Stimulated activated CD8-positive, alpha-beta memory T cell treated with anti-CD3 and anti-CD28 coated beads, Interleukin-7, amount 100 ng/mL, for 24 hours (primary cell): ENCODE measurements at regions not wholly inside any gene's neighbourhood (a gene's known extent, or its start where the extent isn't known, plus 50 kb on each side); places are given as distances from the start of the nearest gene placed in this dataset.

Experiments
- DNase-seq: peaks from one replicate; pipeline ENCODE4 v3.0.0-alpha.2; 2020; ENCODE audit warnings: low read depth

- DNase-seq = no peak
These were observed 648.1 kb downstream of the BCL11B start for GRCh38 chr14:98623788-98624415.

GRCh38 chr14:98633380-98633779 is 638.6 kb downstream of the BCL11B start:
- no peak for DNase-seq

DNA sequence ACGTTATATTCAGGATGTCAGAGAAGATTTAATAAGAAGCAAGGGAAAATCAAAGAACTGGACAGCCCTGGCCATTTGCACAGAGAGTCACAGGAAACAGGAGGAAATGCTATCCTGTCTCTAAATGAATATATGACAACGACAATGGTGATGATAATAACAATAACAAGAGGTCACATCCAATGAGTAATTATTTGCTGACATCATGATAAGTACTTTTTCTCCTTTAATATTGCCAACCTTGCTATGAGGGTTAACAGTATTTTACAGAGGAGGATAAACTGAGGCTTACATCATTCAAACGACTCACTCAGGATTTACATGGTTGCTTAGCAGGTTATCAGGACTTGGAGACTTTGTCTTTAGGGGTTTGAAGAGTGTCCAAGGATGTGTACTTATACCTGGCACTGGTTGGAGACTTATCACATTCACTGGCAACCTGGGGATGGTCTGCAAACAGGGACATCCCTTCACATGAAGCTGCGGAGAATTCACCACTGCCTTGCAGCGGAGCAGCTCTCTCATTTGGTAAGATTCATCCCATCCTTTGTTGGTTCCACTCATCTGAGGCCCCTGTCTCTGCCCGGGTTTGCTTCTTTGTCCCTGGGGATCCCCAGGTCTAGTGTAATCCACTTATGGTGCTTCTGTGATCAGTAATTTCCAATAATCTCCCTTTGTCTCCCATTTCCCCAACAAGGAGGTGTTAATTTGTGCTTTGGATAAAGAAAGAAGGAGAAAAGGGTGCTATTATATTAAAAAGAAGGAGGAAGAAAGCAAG is 637.8 kb downstream of the BCL11B start:
- DNase-seq = no peak

DNA sequence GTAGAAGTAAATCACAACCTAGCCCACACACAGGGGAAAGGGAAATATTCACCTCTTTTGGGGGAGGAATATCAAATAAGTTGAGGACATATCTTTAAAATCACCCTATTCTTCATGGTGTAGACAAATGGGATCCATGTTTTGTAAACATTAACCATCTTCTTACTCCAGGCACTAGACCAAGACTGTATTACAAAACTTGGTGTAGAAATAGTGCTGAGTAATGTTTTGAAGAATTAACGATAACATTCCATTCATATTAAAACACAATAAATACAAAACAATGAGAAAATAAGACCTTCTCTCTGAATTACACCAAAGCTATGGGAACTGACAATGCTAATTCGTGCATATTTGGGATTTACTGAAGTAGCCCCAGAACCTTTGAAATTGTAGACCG is 633.6 kb downstream of the BCL11B start:
- DNase-seq = no peak

DNA sequence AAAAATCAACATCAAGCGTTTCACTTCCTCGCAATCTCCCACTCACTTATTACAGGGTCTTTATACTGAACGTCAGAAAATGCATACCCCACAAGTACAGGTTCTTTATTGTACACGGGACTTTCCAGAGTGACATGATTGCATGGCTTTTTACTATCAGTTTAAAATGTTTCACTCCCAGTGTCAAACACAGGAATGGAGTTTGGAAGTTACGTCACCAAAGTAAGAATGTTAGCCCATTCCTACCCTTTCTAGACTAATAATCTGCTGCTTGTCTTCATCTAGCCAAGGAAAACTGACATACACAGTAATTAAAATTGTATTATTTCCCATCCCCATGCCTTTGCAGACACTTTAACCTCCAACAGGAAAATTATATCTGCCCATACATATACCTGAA is 624.2 kb downstream of the BCL11B start:
- no peak for DNase-seq

DNA sequence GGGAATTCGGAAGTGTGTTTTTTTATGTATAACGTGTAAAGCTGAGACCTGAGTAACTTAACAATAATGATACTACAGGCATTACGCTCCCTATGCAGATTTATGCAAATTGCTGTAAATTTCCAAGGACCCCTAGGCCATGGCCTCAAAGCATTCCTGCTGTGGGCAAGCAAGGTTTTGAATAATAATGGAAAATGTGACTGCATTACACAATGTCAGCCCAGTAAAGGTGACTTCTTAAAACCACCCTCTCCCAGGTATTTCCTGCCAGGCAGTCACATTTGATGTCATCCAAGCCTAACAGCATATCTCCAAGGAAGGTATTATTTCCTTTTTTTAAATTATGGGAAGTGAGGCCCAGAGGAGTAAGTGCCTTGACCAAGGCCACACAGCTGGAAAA is 621.0 kb downstream of the BCL11B start:
- DNase-seq = no peak

DNA sequence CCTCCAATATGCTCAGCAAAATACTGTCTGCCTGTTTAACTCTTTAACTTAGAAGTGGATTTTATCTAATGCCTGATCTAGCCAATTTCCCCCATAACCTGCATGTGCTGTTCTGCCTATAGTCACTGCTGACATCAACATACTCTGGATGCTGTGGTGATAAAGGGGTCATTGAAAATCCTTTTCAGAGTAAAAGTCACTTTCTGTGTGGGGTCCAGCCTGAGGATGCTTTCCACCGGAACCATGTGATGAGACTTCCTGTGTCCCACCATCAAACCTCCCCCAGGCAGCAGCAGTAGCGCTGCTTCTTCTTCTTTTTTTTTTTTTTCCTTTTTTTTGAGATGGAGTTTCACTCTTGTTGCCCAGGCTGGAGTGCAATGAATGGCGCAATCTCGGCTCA is 607.0 kb downstream of the BCL11B start:
- DNase-seq = no peak

DNA sequence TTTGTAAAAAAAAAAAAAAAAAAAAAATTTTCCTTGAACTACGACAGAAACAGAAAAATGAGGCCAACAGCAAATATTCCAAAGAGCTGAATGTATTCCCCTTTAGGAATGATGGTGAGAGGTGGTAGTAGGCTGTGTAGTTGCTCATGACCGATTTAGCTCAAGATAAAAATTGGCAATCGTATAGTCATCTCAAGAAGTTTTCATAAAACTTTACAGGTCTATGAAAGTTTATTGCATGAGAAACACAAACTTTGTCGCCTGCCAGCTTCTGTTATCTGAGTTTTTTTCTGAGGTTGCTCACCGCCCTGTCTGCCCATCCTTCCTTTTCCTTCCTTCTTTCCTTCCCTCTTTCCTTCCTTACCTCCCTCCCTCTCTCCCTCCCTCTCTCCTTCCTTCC is 605.5 kb downstream of the BCL11B start:
- DNase-seq = no peak

DNA sequence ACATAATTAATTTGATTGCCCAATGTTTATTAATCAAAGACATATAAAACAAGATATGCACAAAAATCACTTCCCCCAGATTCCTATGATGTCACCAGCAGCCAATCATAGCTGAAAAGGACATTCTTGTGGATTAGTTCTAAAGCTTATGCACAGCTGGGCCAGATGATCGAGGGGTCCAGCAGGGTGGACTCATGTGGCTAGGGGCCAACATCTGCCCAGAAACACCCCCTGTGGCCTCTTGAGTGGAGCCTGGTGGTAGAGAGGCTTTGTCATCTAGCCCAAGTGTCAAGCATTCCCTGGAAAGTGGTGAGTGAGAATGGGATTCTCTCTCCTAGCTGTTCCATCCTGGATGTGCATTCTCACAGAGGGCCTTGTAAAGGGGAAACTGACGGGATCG is 590.0 kb downstream of the BCL11B start:
- DNase-seq = no peak

- no peak for DNase-seq
These were observed 589.3 kb downstream of the BCL11B start for GRCh38 chr14:98682726-98683125.

DNA sequence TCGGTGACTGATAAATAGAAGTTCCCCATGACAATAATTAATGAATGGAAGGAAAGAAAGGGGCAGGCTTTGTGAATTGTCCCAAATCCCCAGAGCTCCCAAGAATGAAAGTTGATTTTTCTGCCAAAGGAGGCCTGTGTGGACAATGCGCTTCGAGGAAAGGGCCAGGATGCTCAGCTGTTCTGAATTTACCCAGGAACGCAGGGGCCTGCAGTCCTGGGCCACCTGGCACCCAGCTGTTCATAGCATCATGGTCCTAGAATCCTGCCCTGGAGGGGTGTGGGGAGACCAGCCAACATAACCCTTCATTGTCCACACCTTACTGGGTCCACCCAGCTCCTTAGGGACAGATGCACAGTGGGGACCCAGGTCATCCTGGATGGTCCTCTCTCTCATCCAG is 587.5 kb downstream of the BCL11B start:
- DNase-seq = no peak

- DNase-seq = no peak
These were observed 586.3 kb downstream of the BCL11B start for GRCh38 chr14:98685725-98686124.

DNA sequence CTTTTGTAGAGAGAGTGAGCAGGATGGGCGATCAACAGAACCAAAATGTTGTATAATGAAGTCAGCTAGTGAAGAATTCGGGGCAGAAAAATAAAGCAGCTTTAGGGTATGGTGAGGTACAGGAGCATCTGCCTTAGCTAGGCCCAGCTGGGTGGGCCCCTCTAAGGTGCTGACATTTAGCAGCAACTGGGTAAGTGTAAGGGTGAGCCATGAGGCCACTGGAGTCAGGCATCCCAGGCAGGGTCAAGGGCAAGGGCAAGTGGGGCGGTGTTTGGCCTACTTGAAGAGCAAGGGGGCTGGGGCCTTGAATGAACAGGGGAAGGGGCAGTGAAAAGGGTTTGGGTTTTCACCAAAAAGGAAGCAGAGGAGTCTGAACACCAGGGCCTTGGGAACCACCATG is 583.6 kb downstream of the BCL11B start:
- no peak for DNase-seq

DNA sequence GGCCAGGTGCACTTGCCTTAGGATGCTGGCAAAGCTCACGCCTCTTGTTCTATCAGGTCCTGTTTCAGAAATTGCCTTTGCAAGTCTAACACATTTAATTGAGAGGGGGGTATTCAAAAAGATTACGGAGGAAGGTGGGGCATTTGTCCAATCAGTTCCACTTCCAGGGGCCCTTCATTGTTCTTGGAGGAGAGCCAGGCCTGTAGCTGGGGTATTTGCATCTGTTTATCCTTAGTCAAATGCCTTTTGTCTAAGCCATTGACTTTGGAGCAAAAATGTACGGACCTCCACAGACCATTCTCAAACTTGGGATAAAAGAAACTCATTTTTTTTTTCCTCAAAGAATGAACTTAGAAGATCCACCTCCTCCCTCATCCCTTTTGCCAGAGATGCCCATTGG is 582.0 kb downstream of the BCL11B start:
- DNase-seq = no peak

DNA sequence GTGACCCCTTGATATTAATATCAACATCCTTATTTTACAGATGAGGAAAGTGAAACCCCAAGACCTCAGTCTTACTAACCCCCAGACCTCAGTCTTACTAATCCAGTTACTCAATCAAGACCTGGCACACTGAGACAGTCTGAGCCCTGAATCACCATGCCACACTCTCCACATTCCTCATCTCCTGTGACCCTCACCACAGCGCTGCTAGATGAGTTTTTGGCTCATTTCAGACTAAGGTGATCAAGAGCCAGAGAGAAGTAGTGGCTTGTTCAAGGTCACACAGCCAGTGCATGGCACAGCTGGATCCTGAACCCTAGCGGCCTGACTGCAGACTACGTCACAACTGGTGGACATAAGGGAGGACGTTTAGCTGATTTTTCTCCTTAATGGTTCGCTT is 579.2 kb downstream of the BCL11B start:
- DNase-seq = no peak

- DNase-seq = no peak
These were observed 577.5 kb downstream of the BCL11B start for GRCh38 chr14:98694541-98694940.

DNA sequence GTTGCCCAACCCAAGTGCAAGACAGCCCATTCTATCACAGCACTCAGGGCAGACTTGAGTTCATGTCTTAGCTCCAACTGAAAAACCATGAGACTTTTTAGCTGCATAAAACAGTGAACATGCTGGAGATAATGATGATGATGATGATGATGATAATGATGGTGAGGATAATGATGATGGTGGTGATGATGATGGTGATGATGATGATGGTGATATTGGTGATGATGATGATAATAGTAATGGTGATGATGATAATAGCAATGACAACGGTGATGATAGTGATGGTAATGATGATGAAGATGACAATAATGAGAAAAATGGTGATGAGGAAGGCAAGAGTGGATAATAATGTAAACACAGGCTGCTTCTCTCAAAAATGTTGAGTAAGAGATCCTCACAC is 576.2 kb downstream of the BCL11B start:
- DNase-seq = no peak

GRCh38 chr14:98698341-98698740 is 573.7 kb downstream of the BCL11B start:
- DNase-seq = no peak

DNA sequence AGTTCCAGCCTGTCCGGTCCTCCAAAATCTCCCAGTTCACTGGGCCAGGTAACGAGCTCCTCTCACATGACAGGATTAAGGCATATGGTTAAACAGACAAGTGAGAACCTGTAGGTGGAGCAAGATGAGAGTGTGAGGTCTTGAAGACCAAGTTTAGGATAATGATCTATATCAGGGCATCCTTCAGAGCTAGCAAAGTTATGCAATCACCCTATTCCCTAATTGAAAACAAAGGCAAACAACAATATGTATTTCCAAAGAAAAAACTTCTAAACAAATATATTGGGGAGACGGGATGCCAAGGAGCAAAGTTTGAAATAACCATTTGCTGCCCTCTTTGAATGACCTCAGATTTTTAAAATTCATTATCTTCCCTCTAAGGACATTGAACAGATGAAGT is 571.2 kb downstream of the BCL11B start:
- DNase-seq = no peak

DNA sequence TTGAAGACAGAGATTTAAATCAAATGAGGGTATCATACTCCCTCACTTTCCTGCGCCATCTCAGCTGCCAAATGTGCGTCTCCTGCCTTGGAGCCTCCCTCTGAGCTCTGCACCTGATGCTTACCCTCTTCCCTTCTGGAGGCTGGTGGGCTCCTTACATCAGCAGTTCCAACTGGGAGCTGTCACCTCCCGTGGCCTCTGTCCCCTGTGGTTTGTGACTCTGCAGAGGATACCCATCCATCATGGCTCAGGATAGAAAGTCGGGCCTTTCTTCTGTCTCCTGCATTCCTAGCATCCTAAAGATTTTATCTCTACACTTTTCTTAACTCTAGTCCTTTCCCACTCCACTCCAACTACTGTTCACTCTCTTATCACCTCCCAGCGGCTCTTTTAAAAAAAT is 570.6 kb downstream of the BCL11B start:
- DNase-seq = no peak

DNA sequence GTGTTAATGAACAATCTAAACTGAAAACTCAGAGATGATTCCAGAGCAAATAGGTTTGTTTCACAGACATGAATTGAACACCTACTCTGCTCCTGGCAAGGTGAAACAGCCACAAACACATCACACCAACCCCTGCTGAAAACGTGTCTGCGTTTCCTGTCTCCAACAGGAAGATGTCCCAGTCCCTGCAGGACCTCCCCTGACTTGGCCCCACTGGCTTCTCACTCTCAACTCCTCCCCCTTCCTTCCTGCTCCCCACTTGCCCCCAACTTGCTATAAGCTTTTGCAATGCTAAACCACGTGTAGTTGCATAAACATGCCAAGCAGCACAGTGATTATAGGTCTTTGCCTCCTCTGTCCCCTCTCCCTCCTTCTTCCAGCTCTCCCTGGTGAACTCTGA is 567.6 kb downstream of the BCL11B start:
- DNase-seq = no peak

- DNase-seq = no peak
These were observed 566.1 kb downstream of the BCL11B start for GRCh38 chr14:98705871-98706300.

- no peak for DNase-seq
These were observed 564.5 kb downstream of the BCL11B start for GRCh38 chr14:98707522-98707921.

DNA sequence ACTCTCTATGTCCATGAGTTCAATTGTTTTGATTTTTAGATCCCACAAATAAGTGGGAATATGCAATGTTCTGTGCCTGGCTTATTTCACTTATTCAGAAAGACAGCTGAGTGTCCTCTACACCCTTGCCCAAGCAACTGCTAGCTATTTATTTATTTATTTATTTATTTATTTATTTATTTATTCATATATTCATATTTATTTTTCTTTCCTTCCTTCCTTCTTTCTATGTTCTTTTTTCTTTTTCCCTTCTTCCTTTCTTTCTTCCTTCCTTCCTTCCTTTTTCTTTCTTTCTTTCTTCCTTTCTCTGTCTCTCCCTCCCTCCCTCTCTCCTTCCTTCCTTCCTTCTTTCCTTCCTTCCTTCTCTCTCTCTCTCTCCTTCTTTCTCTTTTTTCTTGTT is 563.4 kb downstream of the BCL11B start:
- DNase-seq = no peak
